ENCODE measurements at regions not wholly inside any gene's neighbourhood (a gene's known extent, or its start where the extent isn't known, plus 50 kb on each side); places are given as distances from the start of the nearest gene placed in this dataset.

DNA sequence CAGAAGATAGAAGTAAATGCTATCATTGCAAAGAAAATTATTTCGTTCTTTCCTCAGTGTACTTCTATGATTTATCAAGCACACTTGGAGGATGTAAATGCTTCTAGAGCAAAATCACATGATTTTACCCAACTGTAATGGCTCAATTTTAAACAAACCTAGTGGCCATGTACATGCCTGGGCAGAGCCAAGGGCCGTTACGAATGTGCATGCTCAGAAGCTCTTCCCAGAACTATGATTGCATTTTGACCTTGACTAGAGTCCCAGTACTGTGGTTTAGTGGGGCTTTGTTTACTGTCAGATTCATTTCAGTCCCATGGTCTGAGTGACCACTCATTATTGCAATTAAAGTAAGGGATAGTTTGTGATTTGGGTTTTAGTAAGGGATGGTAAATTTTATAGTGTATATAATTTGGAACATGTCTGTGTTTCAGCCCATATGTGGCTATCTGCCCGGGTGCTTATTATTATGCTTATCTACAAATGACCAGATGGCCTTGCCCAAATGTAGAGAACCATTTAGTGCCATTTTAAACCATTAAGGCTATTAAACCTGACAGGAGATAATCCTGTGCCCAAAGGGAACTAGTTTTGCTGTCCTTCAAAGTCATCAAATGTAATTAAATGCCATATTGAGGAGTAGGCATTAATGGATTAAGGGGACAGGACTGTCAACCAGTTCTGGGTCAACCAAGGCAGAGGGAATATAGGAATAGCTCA lies 239.1 kb downstream of the ICOS start:
- BruUV-seq (replicated peaks) = no TSS peak
- H3K4me2 ChIP-seq (ENCODE audit: low read length) = no peak overlapping the region
- no peaks in the 10 kb centered on the region for H3K9me2 ChIP-seq (ENCODE audit: insufficient read depth, low read length)
- H3K9me3 ChIP-seq (ENCODE audit: low read length) = no peaks in the 10 kb centered on the region
- intact Hi-C loops (cut with micrococcal nuclease; ENCODE audit: unreplicated experiment) = no loop called here
- no peaks in the 10 kb centered on the region for H3K36me3 ChIP-seq (ENCODE audit: insufficient read depth, low read length)
- no peaks in the 10 kb centered on the region for H4K20me1 ChIP-seq (ENCODE audit: insufficient read depth, low read length)
- no peak overlapping the region for H2AFZ ChIP-seq (ENCODE audit: low read length)
- H3K79me2 ChIP-seq (ENCODE audit: insufficient read depth, low read depth, low read length) = no peaks in the 10 kb centered on the region
- ChIA-PET CTCF (ENCODE audit: unreplicated experiment) (no interaction called here), POLR2A (interaction anchor here (1.1 kb wide), 1 partner anchor 8 kb away, joined by 3 read pairs; no protein-coding TSS in a partner anchor)
- no peak for TF ChIP-seq EZH2phosphoT487 (IDR thresholded peaks at IDR 0.05; ENCODE audit: borderline replicate concordance, low read depth, low read length)
- TF ChIP-seq CTCF (conservative IDR thresholded peaks at IDR 0.05; ENCODE audit: low read length) = no peak
- no peak overlapping the region for H3K4me3 ChIP-seq (ENCODE audit: low read depth, low read length, poor library complexity, severe bottlenecking)
- no peaks in the 10 kb centered on the region for H3K4me1 ChIP-seq (ENCODE audit: insufficient read depth, low read length, poor library complexity, severe bottlenecking)
- no peak overlapping the region for H3K27ac ChIP-seq (ENCODE audit: low read depth, low read length, poor library complexity, severe bottlenecking)
- no peak for DNase-seq (ENCODE audit: low spot score)

GRCh38 chr2:204176306-204176705 lies 239.7 kb downstream of the ICOS start:
- BruUV-seq (replicated peaks) = no TSS peak
- H3K27ac ChIP-seq (ENCODE audit: low read depth, low read length, poor library complexity, severe bottlenecking) = no peak overlapping the region
- H3K79me2 ChIP-seq (ENCODE audit: insufficient read depth, low read depth, low read length) = no peaks in the 10 kb centered on the region
- POLR2A ChIA-PET = interaction anchor here (0.5 to 1.1 kb wide), 2 partner anchors 9 to 20 kb away, joined by 3 read pairs; no protein-coding TSS in a partner anchor
- no peaks in the 10 kb centered on the region for H3K9me3 ChIP-seq (ENCODE audit: low read length)
- no peaks in the 10 kb centered on the region for H4K20me1 ChIP-seq (ENCODE audit: insufficient read depth, low read length)
- H3K36me3 ChIP-seq (ENCODE audit: insufficient read depth, low read length) = no peaks in the 10 kb centered on the region
- H3K4me3 ChIP-seq (ENCODE audit: low read depth, low read length, poor library complexity, severe bottlenecking) = no peak overlapping the region
- H3K4me1 ChIP-seq (ENCODE audit: insufficient read depth, low read length, poor library complexity, severe bottlenecking) = no peaks in the 10 kb centered on the region
- TF ChIP-seq CTCF (conservative IDR thresholded peaks at IDR 0.05; ENCODE audit: low read length) (no peak), EZH2phosphoT487 (IDR thresholded peaks at IDR 0.05; ENCODE audit: borderline replicate concordance, low read depth, low read length) (no peak)
- intact Hi-C loops (cut with micrococcal nuclease; ENCODE audit: unreplicated experiment) = no loop called here
- H3K4me2 ChIP-seq (ENCODE audit: low read length) = no peak overlapping the region
- H3K9me2 ChIP-seq (ENCODE audit: insufficient read depth, low read length) = no peaks in the 10 kb centered on the region
- CTCF ChIA-PET (ENCODE audit: unreplicated experiment) = no interaction called here
- H2AFZ ChIP-seq (ENCODE audit: low read length) = no peak overlapping the region
- no peak for DNase-seq (ENCODE audit: low spot score)

GRCh38 chr2:204177251-204177976 lies 240.9 kb downstream of the ICOS start:
- H3K4me2 ChIP-seq (ENCODE audit: low read length) = no peak overlapping the region
- no peaks in the 10 kb centered on the region for H3K9me2 ChIP-seq (ENCODE audit: insufficient read depth, low read length)
- H3K4me1 ChIP-seq (ENCODE audit: insufficient read depth, low read length, poor library complexity, severe bottlenecking) = no peaks in the 10 kb centered on the region
- BruUV-seq (replicated peaks) = no TSS peak
- no peak overlapping the region for H3K27ac ChIP-seq (ENCODE audit: low read depth, low read length, poor library complexity, severe bottlenecking)
- no peaks in the 10 kb centered on the region for H3K36me3 ChIP-seq (ENCODE audit: insufficient read depth, low read length)
- TF ChIP-seq EZH2phosphoT487 (IDR thresholded peaks at IDR 0.05; ENCODE audit: borderline replicate concordance, low read depth, low read length) = no peak
- no peak for TF ChIP-seq CTCF (conservative IDR thresholded peaks at IDR 0.05; ENCODE audit: low read length)
- intact Hi-C loops (cut with micrococcal nuclease; ENCODE audit: unreplicated experiment) = no loop called here
- CTCF ChIA-PET (ENCODE audit: unreplicated experiment) = no interaction called here
- POLR2A ChIA-PET = interaction anchor here (1.5 kb wide), 1 partner anchor 14 kb away, joined by 3 read pairs; no protein-coding TSS in a partner anchor
- no peaks in the 10 kb centered on the region for H3K79me2 ChIP-seq (ENCODE audit: insufficient read depth, low read depth, low read length)
- no peaks in the 10 kb centered on the region for H3K9me3 ChIP-seq (ENCODE audit: low read length)
- H4K20me1 ChIP-seq (ENCODE audit: insufficient read depth, low read length) = no peaks in the 10 kb centered on the region
- H3K4me3 ChIP-seq (ENCODE audit: low read depth, low read length, poor library complexity, severe bottlenecking) = no peak overlapping the region
- no peak overlapping the region for H2AFZ ChIP-seq (ENCODE audit: low read length)
- no peak for DNase-seq (ENCODE audit: low spot score)
